ENCODE measurements at regions not wholly inside any gene's neighbourhood (a gene's known extent, or its start where the extent isn't known, plus 50 kb on each side); places are given as distances from the start of the nearest gene placed in this dataset.
A peak's percentile ranks its signal among the peaks of the same experiment; 100 is the strongest.

- no peaks in the 10 kb centered on the region for H3K9me3 ChIP-seq
- DNase-seq: peak; percentile 73 to 76
- H3K4me1 ChIP-seq: peaks cover 11% of the 10 kb centered on the region
- peak; percentile 52 to 72 (median 61) for ATAC-seq
- H3K27ac ChIP-seq: peak overlapping the region; percentile 50
- intact Hi-C loops (cut with DNase I): loop anchor here in 1 of 2 donors (5.0 kb wide), 1 partner anchor 95 kb away; no protein-coding TSS in a partner anchor
- WGBS, 3 donors: 46 to 49% (median 47%) methylated on average over 23 of the region's 23 CpGs
- no peaks in the 10 kb centered on the region for H3K27me3 ChIP-seq (ENCODE audit: insufficient read depth in 3 of 3, low read length in 2 of 3)
- no peaks in the 10 kb centered on the region for H3K36me3 ChIP-seq (ENCODE audit: insufficient read depth in 1 of 2, low read depth in 1 of 2)
- peak overlapping the region; percentile 15 for H3K4me3 ChIP-seq
- TF ChIP-seq, protein P1, sequence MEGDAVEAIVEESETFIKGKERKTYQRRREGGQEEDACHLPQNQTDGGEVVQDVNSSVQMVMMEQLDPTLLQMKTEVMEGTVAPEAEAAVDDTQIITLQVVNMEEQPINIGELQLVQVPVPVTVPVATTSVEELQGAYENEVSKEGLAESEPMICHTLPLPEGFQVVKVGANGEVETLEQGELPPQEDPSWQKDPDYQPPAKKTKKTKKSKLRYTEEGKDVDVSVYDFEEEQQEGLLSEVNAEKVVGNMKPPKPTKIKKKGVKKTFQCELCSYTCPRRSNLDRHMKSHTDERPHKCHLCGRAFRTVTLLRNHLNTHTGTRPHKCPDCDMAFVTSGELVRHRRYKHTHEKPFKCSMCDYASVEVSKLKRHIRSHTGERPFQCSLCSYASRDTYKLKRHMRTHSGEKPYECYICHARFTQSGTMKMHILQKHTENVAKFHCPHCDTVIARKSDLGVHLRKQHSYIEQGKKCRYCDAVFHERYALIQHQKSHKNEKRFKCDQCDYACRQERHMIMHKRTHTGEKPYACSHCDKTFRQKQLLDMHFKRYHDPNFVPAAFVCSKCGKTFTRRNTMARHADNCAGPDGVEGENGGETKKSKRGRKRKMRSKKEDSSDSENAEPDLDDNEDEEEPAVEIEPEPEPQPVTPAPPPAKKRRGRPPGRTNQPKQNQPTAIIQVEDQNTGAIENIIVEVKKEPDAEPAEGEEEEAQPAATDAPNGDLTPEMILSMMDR (IDR thresholded peaks at IDR 0.05): no peak
These were observed 124.5 kb upstream of the ZFHX3 start for GRCh38 chr16:73172241-73172972.

- no peaks in the 10 kb centered on the region for H3K9me3 ChIP-seq
- TF ChIP-seq, protein P1 (IDR thresholded peaks at IDR 0.05): no peak
- H3K4me1 ChIP-seq: peaks cover 11% of the 10 kb centered on the region
- no peaks in the 10 kb centered on the region for H3K36me3 ChIP-seq (ENCODE audit: insufficient read depth in 1 of 2, low read depth in 1 of 2)
- DNase-seq (no peak), ATAC-seq (no peak)
- H3K4me3 ChIP-seq: no peak overlapping the region
- no peaks in the 10 kb centered on the region for H3K27me3 ChIP-seq (ENCODE audit: insufficient read depth in 3 of 3, low read length in 2 of 3)
- WGBS, 3 donors: 82 to 89% (median 88%) methylated on average over 9 of the region's 9 CpGs
- peak overlapping the region; percentile 50 for H3K27ac ChIP-seq
- intact Hi-C loops (cut with DNase I): loop anchor here in 1 of 2 donors (5.0 kb wide), 1 partner anchor 95 kb away; no protein-coding TSS in a partner anchor
These were observed 123.9 kb upstream of the ZFHX3 start for GRCh38 chr16:73171901-73172240.

GRCh38 chr16:73171380-73171779 lies 123.5 kb upstream of the ZFHX3 start:
- DNase-seq: no peak
- ATAC-seq: no peak
- WGBS, 3 donors: 60 to 71% (median 66%) methylated on average over 9 of the region's 9 CpGs
- Histone ChIP-seq H3K4me1 (peaks cover 11% of the 10 kb centered on the region), H3K27ac (no peak overlapping the region), H3K9me3 (no peaks in the 10 kb centered on the region), H3K4me3 (no peak overlapping the region), H3K27me3 (ENCODE audit: insufficient read depth in 3 of 3, low read length in 2 of 3) (no peaks in the 10 kb centered on the region), H3K36me3 (ENCODE audit: insufficient read depth in 1 of 2, low read depth in 1 of 2) (no peaks in the 10 kb centered on the region)
- intact Hi-C loops (cut with DNase I): loop anchor here in 1 of 2 donors (5.0 kb wide), 1 partner anchor 94 kb away; no protein-coding TSS in a partner anchor
- TF ChIP-seq, protein P1 (IDR thresholded peaks at IDR 0.05): no peak

- Histone ChIP-seq H3K27me3 (ENCODE audit: insufficient read depth in 3 of 3, low read length in 2 of 3) (no peaks in the 10 kb centered on the region), H3K36me3 (ENCODE audit: insufficient read depth in 1 of 2, low read depth in 1 of 2) (no peaks in the 10 kb centered on the region), H3K9me3 (no peaks in the 10 kb centered on the region), H3K4me1 (peaks cover 11% of the 10 kb centered on the region), H3K27ac (no peak overlapping the region), H3K4me3 (no peak overlapping the region)
- 23 to 31% (median 24%) methylated on average over 10 of the region's 10 CpGs for WGBS, 3 donors
- TF ChIP-seq, protein P1 (IDR thresholded peaks at IDR 0.05): no peak
- intact Hi-C loops (cut with DNase I): loop anchor here in 1 of 2 donors (5.0 kb wide), 1 partner anchor 93 kb away; no protein-coding TSS in a partner anchor
- ATAC-seq (no peak), DNase-seq (no peak)
These were observed 122.7 kb upstream of the ZFHX3 start for GRCh38 chr16:73170612-73171038.

All from psoas muscle (tissue), 7 donors.